Fibroblast of lung (primary cell): ENCODE measurements at regions not wholly inside any gene's neighbourhood (a gene's known extent, or its start where the extent isn't known, plus 50 kb on each side); places are given as distances from the start of the nearest gene placed in this dataset.

Experiments
- DNase-seq, 2 donors: peaks; one replicate each; pipeline versions ENCODE4 v3.0.0 to v3.0.0-alpha.2; 2010; ENCODE audit warnings: low read depth in 2 of 2
- H2AFZ ChIP-seq: 2 replicates; pipeline ENCODE4 v1.5.1; 2012; ENCODE audit warnings: low read length, control low read depth, inconsistent platforms
- H3K27ac ChIP-seq: 2 replicates; pipeline ENCODE4 v1.5.1; 2011; ENCODE audit warnings: low read length, control low read depth; ENCODE audit not compliant: insufficient read depth
- H3K27me3 ChIP-seq: 2 replicates; pipeline ENCODE4 v1.5.1; 2011; ENCODE audit warnings: mild to moderate bottlenecking, low read length; ENCODE audit not compliant: control insufficient read depth, insufficient read depth
- H3K36me3 ChIP-seq: 2 replicates; pipeline ENCODE4 v1.5.1; 2011; ENCODE audit warnings: low read length; ENCODE audit not compliant: control insufficient read depth, insufficient read depth
- H3K4me1 ChIP-seq: 2 replicates; pipeline ENCODE4 v1.5.1; 2011; ENCODE audit warnings: low read length; ENCODE audit not compliant: control insufficient read depth, insufficient read depth; ENCODE audit errors: extremely low read depth
- H3K4me2 ChIP-seq: 2 replicates; pipeline ENCODE4 v1.5.1; 2011; ENCODE audit warnings: low read length, control low read depth; ENCODE audit not compliant: insufficient read depth; ENCODE audit errors: extremely low read depth
- H3K4me3 ChIP-seq, 4 experiments: fragments of 200-600 bp in 1 of 4; sonication (generic) in 1 of 4; replicated peaks in 1 of 4; 2 replicates each; pipeline ENCODE4 v1.5.1; 2011 to 2016; ENCODE audit warnings: low read length in 4 of 4, low read depth in 3 of 4, mild to moderate bottlenecking in 3 of 4, control low read depth in 2 of 4, inconsistent platforms in 1 of 4, mixed read lengths in 1 of 4; ENCODE audit not compliant: insufficient read depth in 1 of 4; ENCODE audit errors: control extremely low read depth in 1 of 4
- H3K79me2 ChIP-seq: 2 replicates; pipeline ENCODE4 v1.5.1; 2012; ENCODE audit warnings: mild to moderate bottlenecking, low read length, inconsistent platforms; ENCODE audit not compliant: control insufficient read depth, insufficient read depth
- H3K9ac ChIP-seq: 2 replicates; pipeline ENCODE4 v1.5.1; 2011; ENCODE audit warnings: mild to moderate bottlenecking, low read length, control low read depth; ENCODE audit not compliant: insufficient read depth
- H3K9me3 ChIP-seq: 2 replicates; pipeline ENCODE4 v1.5.1; 2012; ENCODE audit warnings: low read depth, low read length; ENCODE audit not compliant: control insufficient read depth, insufficient read depth
- H4K20me1 ChIP-seq: 2 replicates; pipeline ENCODE4 v1.5.1; 2011; ENCODE audit warnings: low read length; ENCODE audit not compliant: control insufficient read depth, insufficient read depth; ENCODE audit errors: extremely low read depth
- EZH2 ChIP-seq: IDR thresholded peaks from 2 replicates; pipeline ENCODE4 v1.5.1; 2012; ENCODE audit warnings: low read length, control low read depth, mild to moderate bottlenecking; ENCODE audit errors: missing control alignments
- TF ChIP-seq, protein P1 (sequence below), 2 donors: IDR thresholded peaks in 1 of 2; conservative IDR thresholded peaks in 1 of 2; 1 replicate in 1 of 2; 2 replicates in 1 of 2; pipeline ENCODE4 v1.5.1; 2011 to 2012; ENCODE audit warnings: low read length in 2 of 2, control low read depth in 1 of 2, inconsistent platforms in 1 of 2, low read depth in 1 of 2, mild to moderate bottlenecking in 1 of 2

DNA sequence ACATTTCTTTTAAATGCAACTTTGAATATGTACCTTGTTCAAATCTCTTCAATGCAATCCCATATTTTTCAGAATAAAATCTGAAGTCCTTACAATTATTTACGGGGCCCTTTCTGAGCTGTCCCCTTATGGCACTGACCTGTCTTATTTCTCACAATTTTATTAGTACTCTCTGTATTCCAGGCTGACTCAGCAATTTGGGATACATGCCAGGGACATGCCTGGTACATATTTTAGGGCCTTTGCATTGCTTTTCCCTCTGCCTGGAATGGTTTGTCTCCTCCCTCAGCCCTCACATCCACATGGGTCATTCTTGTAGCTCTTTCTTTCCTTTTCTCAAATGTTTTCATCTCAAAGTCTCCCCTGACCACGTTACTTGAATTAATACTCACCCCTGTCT is 172.2 kb upstream of the TECRL start:
- H2AFZ ChIP-seq: no peak overlapping the region
- peak; percentile 30 to 68 for DNase-seq

DNA sequence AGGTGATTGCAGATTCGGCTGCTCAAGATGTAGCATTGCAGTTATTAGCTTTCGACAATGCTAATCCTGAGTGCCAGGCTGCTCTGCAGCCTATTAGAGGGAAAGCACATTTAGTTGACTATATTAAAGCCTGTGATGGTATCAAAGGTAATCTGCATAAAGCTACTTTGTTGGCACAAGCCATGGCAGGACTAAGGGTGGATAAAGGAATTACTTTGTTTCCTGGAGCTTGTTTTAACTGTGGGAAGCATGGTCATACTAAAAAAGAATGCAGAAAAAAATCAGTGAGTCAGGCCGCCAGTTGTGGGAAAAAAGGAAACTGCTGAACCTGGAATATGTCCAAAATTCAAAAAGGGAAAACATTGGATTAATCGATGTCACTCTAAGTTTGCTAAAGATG is 154.9 kb upstream of the TECRL start:
- Histone ChIP-seq H4K20me1 (no peaks in the 10 kb centered on the region), H3K4me2 (no peak overlapping the region), H3K9ac (no peak overlapping the region), H3K36me3 (no peaks in the 10 kb centered on the region), H3K79me2 (no peaks in the 10 kb centered on the region), H3K9me3 (no peaks in the 10 kb centered on the region), H3K27ac (no peak overlapping the region), H3K27me3 (no peaks in the 10 kb centered on the region), H3K4me3 (no peak overlapping the region), H2AFZ (no peak overlapping the region), H3K4me1 (no peaks in the 10 kb centered on the region)
- peak in 1 of 2 donors; percentile 41 for DNase-seq
- TF ChIP-seq, protein P1, sequence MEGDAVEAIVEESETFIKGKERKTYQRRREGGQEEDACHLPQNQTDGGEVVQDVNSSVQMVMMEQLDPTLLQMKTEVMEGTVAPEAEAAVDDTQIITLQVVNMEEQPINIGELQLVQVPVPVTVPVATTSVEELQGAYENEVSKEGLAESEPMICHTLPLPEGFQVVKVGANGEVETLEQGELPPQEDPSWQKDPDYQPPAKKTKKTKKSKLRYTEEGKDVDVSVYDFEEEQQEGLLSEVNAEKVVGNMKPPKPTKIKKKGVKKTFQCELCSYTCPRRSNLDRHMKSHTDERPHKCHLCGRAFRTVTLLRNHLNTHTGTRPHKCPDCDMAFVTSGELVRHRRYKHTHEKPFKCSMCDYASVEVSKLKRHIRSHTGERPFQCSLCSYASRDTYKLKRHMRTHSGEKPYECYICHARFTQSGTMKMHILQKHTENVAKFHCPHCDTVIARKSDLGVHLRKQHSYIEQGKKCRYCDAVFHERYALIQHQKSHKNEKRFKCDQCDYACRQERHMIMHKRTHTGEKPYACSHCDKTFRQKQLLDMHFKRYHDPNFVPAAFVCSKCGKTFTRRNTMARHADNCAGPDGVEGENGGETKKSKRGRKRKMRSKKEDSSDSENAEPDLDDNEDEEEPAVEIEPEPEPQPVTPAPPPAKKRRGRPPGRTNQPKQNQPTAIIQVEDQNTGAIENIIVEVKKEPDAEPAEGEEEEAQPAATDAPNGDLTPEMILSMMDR (conservative IDR thresholded peaks at IDR 0.05 in 1 of 2, IDR thresholded peaks at IDR 0.05 in 1 of 2; ENCODE audit: low read depth in 1 of 2, low read length in 2 of 2): no peak
- TF ChIP-seq EZH2: no peak

More for the DNA sequence above, 172.2 kb upstream of the TECRL start:
- no peaks in the 10 kb centered on the region for H3K79me2 ChIP-seq
- TF ChIP-seq, protein P1 (conservative IDR thresholded peaks at IDR 0.05 in 1 of 2, IDR thresholded peaks at IDR 0.05 in 1 of 2; ENCODE audit: low read depth in 1 of 2, low read length in 2 of 2): no peak
- no peak for TF ChIP-seq EZH2
- no peaks in the 10 kb centered on the region for H4K20me1 ChIP-seq
- no peak overlapping the region for H3K4me3 ChIP-seq
- no peaks in the 10 kb centered on the region for H3K36me3 ChIP-seq
- no peak overlapping the region for H3K27ac ChIP-seq
- H3K9ac ChIP-seq: no peak overlapping the region
- H3K4me1 ChIP-seq: no peaks in the 10 kb centered on the region
- H3K9me3 ChIP-seq: no peaks in the 10 kb centered on the region
- no peak overlapping the region for H3K4me2 ChIP-seq
- H3K27me3 ChIP-seq: no peaks in the 10 kb centered on the region

DNA sequence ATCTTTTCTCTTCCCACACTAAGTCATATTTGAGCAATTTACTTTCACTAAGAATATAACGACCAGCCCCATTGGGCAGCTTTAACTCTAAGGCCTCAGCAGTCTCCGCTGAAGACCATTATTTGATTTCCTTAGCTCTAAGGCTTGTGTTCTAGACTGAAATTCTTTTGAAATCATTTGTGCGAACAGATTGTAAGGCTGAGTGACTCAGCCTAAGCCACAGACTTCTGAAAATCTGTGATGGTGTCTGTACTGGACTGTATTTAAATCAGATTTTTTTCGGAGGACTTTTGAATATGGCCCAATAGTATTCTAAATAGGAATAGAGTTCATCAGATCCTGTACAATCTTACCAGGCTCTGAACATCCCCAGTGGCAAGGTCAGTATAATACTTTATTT is 150.3 kb upstream of the TECRL start:
- Histone ChIP-seq H3K9me3 (no peaks in the 10 kb centered on the region), H4K20me1 (no peaks in the 10 kb centered on the region), H3K27me3 (no peaks in the 10 kb centered on the region), H3K36me3 (no peaks in the 10 kb centered on the region), H3K79me2 (no peaks in the 10 kb centered on the region), H3K4me2 (no peak overlapping the region), H3K9ac (no peak overlapping the region), H3K27ac (no peak overlapping the region), H2AFZ (no peak overlapping the region), H3K4me1 (no peaks in the 10 kb centered on the region), H3K4me3 (no peak overlapping the region)
- DNase-seq: peak in 1 of 2 donors; percentile 11
- TF ChIP-seq, protein P1 (conservative IDR thresholded peaks at IDR 0.05 in 1 of 2, IDR thresholded peaks at IDR 0.05 in 1 of 2; ENCODE audit: low read depth in 1 of 2, low read length in 2 of 2): no peak
- TF ChIP-seq EZH2: no peak
